ENCODE measurements at regions not wholly inside any gene's neighbourhood (a gene's known extent, or its start where the extent isn't known, plus 50 kb on each side); places are given as distances from the start of the nearest gene placed in this dataset.

GRCh38 chr1:172810480-172811175 lies 151.7 kb downstream of the FASLG start:
- DNase-seq = no peak

DNA sequence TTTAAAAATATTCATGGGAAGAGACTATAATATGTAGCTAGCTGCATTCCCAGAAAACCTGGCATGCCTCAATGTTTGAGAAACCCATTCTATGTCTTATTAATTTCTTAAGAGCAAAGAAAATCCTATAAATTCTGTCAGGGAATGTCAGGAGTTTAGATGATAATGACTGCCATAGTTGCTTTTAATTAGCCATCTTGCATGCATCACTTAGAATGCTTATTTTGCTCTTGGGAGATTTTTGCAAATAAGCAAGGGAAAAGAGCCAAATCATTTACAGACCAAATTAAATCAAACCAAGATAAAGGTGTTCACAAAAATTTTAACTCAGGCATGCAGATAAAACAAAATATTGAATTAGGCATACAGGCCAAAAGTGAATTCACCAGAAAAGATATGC lies 152.8 kb downstream of the FASLG start:
- no peak for DNase-seq

DNA sequence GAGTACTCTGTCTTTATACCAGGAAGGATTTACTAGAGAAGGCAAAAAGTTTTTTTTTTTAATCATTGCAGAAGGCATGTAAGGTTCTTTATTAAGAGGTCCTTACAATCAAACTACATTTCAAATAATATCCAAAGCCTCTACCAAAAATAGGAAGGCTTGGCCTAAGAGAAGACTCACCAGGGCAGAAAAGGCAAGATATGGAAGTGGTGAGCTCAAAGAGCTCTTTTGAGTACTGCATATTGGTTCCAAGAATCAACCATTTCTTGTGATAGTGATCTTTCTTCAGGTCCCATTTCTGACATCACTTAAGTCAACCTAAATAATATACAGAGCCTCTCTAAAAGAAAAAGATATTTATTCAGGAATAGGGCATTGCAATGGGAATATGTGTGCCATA lies 153.2 kb downstream of the FASLG start:
- no peak for DNase-seq

GRCh38 chr1:172813330-172813729 lies 154.4 kb downstream of the FASLG start:
- no peak for DNase-seq

DNA sequence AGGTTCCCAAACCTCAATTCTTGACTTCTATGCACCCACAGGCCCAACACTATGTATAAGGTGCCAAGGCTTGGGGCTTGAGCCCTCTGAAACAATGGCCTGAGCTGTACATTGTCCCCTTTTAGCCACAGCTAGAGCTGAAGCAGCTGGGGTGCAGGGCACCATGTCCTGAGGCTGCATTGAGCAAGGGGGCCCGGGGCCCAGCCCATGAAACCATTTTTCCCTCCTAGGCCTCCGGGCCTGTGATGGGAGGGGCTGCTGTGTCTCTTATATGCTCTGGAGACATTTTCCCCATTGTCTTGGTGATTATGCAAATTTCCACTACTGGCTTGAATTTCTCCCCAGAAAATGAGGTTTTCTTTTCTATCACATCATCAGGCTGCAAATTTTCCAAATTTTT lies 155.5 kb downstream of the FASLG start:
- no peak for DNase-seq

DNA sequence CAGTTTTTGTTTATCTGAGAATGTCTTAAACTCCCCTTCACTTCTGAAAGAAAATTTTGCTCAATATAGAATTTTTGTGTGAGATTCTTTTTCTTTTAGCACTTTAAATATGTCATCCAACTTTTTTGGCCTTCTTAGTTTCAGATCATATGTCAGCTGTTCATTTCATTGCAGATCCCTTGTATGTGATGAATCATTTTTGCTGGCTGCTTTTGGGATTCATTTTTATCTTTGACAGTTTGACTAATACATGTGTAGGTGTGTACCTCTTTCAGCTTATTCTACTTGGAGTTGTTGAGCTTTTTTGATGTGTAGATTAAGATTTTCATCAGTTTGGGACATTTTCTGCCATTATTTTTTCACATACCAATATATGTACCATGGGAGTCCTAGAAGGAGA lies 156.8 kb downstream of the FASLG start:
- no peak for DNase-seq

DNA sequence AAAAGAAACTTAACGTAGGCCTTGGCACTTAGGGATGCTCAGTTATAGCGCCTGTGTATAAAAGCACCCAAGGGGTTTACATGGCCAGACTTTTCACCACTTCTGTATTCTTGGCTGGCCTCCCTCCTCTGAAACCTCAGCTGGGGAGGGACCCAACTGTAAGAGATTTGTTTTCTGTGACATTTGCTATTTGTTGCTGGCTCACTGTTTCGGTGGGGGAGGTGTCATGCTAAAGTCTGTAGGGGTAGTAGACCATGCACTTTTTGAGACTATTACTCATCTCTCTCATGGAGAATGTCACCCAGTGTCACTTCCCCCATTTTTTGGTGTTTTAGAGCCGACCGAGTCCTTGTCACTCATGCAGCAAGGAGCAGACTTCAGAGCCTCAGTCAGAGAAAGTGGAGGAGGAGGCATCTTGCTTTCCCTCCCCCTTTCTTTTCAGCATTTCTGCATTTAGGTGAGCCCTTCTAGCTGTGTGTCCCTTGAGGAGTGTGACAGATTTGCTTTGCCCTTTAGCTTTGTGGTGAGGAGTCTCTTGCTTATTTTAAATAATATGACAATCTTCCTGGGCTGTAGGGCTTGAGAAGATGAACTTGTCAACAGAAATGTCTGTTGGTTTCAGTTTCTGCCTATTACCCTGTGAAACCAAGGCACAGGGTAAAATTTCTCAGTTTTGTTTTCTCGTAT lies 160.1 kb downstream of the FASLG start:
- peak; percentile 55 for DNase-seq

- DNase-seq = no peak
Measured at GRCh38 chr1:172820475-172821158, 161.7 kb downstream of the FASLG start.

GRCh38 chr1:172821609-172822274 lies 162.8 kb downstream of the FASLG start:
- no peak for DNase-seq

DNA sequence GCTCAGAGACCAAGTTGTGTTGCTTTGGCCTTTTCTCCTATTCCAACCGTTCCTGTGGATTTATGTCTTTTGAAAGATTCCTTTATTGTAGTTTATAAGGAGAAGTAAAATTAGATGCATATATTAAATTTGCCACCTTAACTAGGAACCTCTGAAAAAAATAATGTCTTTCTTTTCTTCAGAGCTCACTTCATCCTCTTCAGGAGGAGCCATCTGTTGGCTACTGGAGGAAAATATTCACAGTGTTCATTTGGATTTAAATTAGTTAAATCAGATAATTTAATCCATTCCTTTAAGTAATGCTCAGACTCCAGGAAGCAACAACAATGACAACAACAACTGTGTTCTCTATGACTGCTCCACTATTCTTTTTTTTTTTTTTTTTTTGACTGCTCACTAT lies 164.0 kb downstream of the FASLG start:
- DNase-seq = no peak

GRCh38 chr1:172823534-172823933 lies 164.6 kb downstream of the FASLG start:
- no peak for DNase-seq

DNA sequence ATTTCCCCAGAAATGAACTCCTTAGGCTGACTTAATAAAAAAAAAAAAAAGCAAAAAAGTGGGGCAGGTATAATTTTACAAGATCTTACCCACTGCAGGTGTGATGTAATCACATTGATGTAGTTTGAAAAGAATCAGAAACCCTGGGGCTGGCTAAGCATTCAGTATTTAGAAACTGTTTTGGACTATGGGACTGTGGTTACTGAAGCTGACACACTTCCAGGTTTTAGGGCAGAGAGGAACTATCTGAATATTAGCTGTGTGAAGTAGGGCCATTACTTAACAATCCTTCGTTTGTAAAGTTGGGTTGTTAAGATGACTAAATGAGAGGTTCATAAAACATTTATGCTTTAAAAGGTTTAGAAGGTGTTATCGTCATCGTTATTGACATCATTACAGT lies 165.3 kb downstream of the FASLG start:
- DNase-seq = no peak

GRCh38 chr1:172826096-172826741 lies 167.3 kb downstream of the FASLG start:
- DNase-seq = no peak

- no peak for DNase-seq
Measured at GRCh38 chr1:172827301-172827700, 168.4 kb downstream of the FASLG start.

- DNase-seq = no peak
Measured at GRCh38 chr1:172827841-172828240, 168.9 kb downstream of the FASLG start.

DNA sequence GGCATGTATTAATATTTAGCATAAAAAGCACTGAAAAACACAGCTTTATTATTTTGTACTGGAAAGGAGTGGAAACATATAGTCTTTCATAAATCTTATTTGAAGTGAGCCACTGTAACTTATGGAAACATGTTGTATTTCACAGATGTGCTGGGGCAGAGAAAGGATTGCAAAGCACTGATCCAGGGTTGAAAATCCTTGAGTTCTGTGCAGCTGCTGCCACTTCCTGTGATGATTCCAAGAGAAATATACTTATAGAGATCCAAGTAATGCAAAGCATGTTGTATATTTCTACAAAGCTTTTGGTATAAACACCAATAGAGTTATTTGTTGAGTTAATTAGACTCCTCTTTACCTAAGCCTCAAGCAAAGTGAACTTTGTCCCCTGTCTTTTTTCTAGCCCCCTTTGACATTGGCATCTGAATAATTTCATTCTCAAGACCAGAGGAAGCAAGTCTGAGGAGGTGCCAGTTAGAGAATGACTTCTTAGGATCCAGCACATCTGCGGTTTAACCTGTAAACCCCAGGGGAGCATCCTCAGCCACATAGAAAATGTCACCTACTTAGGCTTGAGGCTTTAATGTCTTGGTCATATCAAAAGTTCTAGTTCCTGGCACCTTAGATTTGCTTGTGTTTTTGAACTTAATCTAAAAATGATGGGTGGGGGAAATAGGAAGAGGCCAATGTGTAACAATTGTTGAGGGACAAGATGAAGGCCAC lies 173.3 kb downstream of the FASLG start:
- DNase-seq = no peak

GRCh38 chr1:172833954-172834353 lies 175.1 kb downstream of the FASLG start:
- DNase-seq = no peak

- no peak for DNase-seq
Measured at GRCh38 chr1:172834609-172835008, 175.7 kb downstream of the FASLG start.

DNA sequence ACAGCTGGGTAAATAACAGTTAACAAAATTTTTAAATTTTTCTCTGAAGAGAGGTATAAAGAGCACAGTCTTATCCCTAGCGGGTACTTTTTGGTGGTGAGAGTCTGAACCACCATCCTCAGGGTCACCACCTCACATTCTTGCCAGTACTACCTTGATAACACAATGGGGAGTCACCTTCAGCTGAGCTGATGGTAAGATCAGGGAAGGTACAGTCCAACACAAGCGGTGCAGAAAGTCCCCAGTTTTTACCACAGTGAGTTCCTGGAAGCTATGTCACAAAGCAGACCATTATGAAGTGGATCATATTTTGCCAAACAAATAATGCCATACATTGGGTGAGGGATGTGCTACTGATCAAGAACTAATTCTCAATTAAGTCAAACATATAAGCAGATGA lies 176.9 kb downstream of the FASLG start:
- DNase-seq = no peak

DNA sequence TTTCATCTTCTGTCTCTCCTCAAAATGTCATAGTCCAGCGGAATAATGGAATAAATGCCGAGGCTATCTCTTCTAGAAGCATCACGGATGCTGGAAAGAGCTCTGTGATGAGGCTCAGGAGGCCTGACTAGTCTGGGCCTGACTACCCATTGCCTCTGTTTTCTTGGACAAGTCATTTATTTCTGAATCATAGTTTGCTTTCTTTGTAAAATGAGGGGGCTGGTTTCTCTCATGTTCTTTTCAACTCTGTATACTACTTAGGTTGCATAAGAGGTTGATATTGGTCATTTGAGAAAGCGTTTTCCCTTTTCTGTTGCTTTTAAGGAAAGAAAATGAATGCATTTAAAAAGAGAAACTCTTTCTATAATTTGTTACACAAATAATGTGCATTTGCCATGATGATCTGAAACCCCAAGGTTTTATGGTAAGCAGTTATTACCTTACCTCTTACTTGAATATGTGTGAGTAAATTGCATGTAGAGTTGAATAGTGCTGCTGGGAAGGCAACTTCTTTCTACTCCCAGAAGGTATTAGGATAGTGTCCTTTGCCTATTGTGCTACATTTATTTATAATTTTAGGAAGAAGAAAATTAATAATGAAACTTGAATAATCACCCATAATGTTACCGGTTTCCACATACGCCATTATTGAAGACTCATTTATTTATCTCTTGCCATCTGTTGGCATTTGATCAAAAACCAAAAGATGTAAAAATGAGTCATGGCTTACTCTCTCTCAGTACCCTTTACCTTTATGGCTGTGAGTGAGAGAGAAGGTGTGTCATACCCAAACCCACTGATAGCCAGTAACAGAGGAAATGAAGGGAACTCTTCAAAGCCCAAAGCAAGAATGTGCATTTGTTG lies 179.1 kb downstream of the FASLG start:
- no peak for DNase-seq

- no peak for DNase-seq
Measured at GRCh38 chr1:172838680-172839313, 179.9 kb downstream of the FASLG start.

All from CD4-positive, alpha-beta T cell treated with Interleukin-17A for 4 hours (primary cell).